Neural progenitor cell (in vitro differentiated cells): ENCODE measurements at regions not wholly inside any gene's neighbourhood (a gene's known extent, or its start where the extent isn't known, plus 50 kb on each side); places are given as distances from the start of the nearest gene placed in this dataset.

Experiments used
- EZH2 ChIP-seq: fragments of 200-600 bp; sonication (generic); IDR thresholded peaks from 2 replicates; pipeline ENCODE4 v1.6.1; 2017; ENCODE audit warnings: antibody characterized with exemption, mild to moderate bottlenecking, moderate library complexity
- EZH2phosphoT487 ChIP-seq: fragments of 200-600 bp; sonication (generic); IDR thresholded peaks from 2 replicates; pipeline ENCODE4 v1.6.1; 2017; ENCODE audit warnings: antibody characterized with exemption
- TF ChIP-seq, protein P1 (sequence below): fragments of 200-600 bp; sonication (generic); IDR thresholded peaks from 2 replicates; pipeline ENCODE4 v1.5.1; 2017; ENCODE audit warnings: antibody characterized with exemption, mild to moderate bottlenecking

DNA sequence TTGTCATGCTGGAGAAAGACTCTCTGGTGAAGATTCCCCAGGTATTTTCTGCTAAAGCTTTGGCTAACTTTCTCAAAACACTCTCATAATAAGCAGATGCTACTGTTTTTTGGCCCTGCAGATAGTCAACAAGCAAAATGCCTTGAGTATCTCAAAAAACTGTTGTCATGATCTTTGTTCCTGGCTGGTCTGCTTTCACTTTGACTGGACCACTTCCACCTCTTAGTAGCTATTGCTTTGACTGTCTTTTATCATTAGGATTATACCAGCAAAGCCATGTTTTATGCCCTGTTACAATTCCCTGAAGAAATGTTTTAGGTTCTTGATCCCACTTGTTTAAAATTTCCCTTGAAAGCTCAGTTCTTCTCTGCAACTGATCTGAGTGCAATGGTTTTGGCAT, 231.5 kb downstream of the SLC7A11 start:
- TF ChIP-seq, protein P1, sequence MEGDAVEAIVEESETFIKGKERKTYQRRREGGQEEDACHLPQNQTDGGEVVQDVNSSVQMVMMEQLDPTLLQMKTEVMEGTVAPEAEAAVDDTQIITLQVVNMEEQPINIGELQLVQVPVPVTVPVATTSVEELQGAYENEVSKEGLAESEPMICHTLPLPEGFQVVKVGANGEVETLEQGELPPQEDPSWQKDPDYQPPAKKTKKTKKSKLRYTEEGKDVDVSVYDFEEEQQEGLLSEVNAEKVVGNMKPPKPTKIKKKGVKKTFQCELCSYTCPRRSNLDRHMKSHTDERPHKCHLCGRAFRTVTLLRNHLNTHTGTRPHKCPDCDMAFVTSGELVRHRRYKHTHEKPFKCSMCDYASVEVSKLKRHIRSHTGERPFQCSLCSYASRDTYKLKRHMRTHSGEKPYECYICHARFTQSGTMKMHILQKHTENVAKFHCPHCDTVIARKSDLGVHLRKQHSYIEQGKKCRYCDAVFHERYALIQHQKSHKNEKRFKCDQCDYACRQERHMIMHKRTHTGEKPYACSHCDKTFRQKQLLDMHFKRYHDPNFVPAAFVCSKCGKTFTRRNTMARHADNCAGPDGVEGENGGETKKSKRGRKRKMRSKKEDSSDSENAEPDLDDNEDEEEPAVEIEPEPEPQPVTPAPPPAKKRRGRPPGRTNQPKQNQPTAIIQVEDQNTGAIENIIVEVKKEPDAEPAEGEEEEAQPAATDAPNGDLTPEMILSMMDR: no peak
- no peak for TF ChIP-seq EZH2
- no peak for TF ChIP-seq EZH2phosphoT487
